H1 (cell line): ENCODE measurements at regions not wholly inside any gene's neighbourhood (a gene's known extent, or its start where the extent isn't known, plus 50 kb on each side); places are given as distances from the start of the nearest gene placed in this dataset.

Experiments
- CTCF ChIA-PET: fragments of 300-600 bp; sonication (Branson Sonifier 250); formaldehyde crosslinking; loops from one replicate; lab custom pipeline; 2021; ENCODE audit not compliant: partially characterized antibody; lab: Charles Lee
- POLR2A ChIA-PET: fragments of 300-600 bp; sonication (Branson Sonifier 250); formaldehyde crosslinking; loops from one replicate; lab custom pipeline; 2021; ENCODE audit warnings: inconsistent platforms; ENCODE audit not compliant: partially characterized antibody; lab: Charles Lee
- DNase-seq, 2 experiments: peaks; one replicate each; pipeline versions ENCODE4 v3.0.0 to v3.0.0-alpha.2; 2010 to 2022; ENCODE audit warnings: low spot score in 2 of 2, low read depth in 1 of 2, mixed read lengths in 1 of 2
- FAIRE-seq: peaks from 2 replicates; lab custom pipeline; 2011; peaks lifted over from hg19 to GRCh38; lab: Jason Lieb, UNC
- H2AFZ ChIP-seq: 2 replicates; pipeline ENCODE4 v1.8.1; 2012; ENCODE audit warnings: low read length, inconsistent platforms
- H2AK5ac ChIP-seq: 2 replicates; pipeline ENCODE4 v1.6.1; 2013; ENCODE audit warnings: low read depth, low read length
- H2BK120ac ChIP-seq: replicated peaks from 2 replicates; pipeline ENCODE3; 2013; ENCODE audit warnings: low read depth, low read length, inconsistent platforms
- H2BK12ac ChIP-seq: 2 replicates; pipeline ENCODE4 v1.6.1; 2013; ENCODE audit warnings: low read depth, low read length
- H2BK15ac ChIP-seq: 2 replicates; pipeline ENCODE4 v1.6.1; 2013; ENCODE audit warnings: low read length
- H2BK20ac ChIP-seq: 2 replicates; pipeline ENCODE4 v1.6.1; 2013; ENCODE audit warnings: low read length
- H2BK5ac ChIP-seq: 2 replicates; pipeline ENCODE4 v1.6.1; 2013; ENCODE audit warnings: low read depth, low read length
- H3K14ac ChIP-seq: 2 replicates; pipeline ENCODE4 v1.6.1; 2013; ENCODE audit warnings: inconsistent platforms; ENCODE audit not compliant: insufficient read length
- H3K18ac ChIP-seq: 2 replicates; pipeline ENCODE4 v1.6.1; 2013; ENCODE audit warnings: low read length; ENCODE audit errors: extremely low read depth
- H3K23ac ChIP-seq: 2 replicates; pipeline ENCODE4 v1.6.1; 2013; ENCODE audit warnings: inconsistent platforms; ENCODE audit not compliant: insufficient read length
- H3K23me2 ChIP-seq: 2 replicates; pipeline ENCODE4 v1.6.1; 2013; ENCODE audit warnings: low read depth, low read length
- H3K27ac ChIP-seq: 2 replicates; pipeline ENCODE4 v1.6.1; 2011; ENCODE audit warnings: low read depth, low read length, inconsistent platforms
- H3K27me3 ChIP-seq, 4 experiments: replicated peaks in 1 of 4; 1 replicate in 1 of 4; 2 replicates in 3 of 4; pipeline versions ENCODE4 v1.6.1 to v1.8.1; 2011 to 2013; ENCODE audit warnings: low read length in 3 of 4, mild to moderate bottlenecking in 3 of 4, inconsistent platforms in 2 of 4, mixed read lengths in 2 of 4, moderate library complexity in 1 of 4; ENCODE audit not compliant: control insufficient read depth in 3 of 4, insufficient read depth in 3 of 4; ENCODE audit errors: extremely low read depth in 1 of 4
- H3K36me3 ChIP-seq, 4 experiments: 2 replicates each; pipeline versions ENCODE4 v1.6.1 to v1.8.1; 2011 to 2013; ENCODE audit warnings: mild to moderate bottlenecking in 4 of 4, low read length in 3 of 4, moderate library complexity in 2 of 4, control low read depth in 1 of 4, inconsistent platforms in 1 of 4; ENCODE audit not compliant: insufficient read depth in 4 of 4, control insufficient read depth in 2 of 4
- H3K4ac ChIP-seq: replicated peaks from 2 replicates; pipeline ENCODE3; 2013; ENCODE audit warnings: low read length, low read depth, mixed read lengths, inconsistent platforms; ENCODE audit not compliant: insufficient read length
- H3K4me1 ChIP-seq, 4 experiments: replicated peaks in 1 of 4; 1 replicate in 1 of 4; 2 replicates in 3 of 4; pipeline versions ENCODE4 v1.6.1 to v1.8.1; 2011 to 2013; ENCODE audit warnings: low read length in 3 of 4, inconsistent platforms in 2 of 4, mixed read lengths in 1 of 4; ENCODE audit not compliant: insufficient read depth in 4 of 4, control insufficient read depth in 3 of 4
- H3K4me2 ChIP-seq, 2 experiments: 2 replicates each; pipeline versions ENCODE4 v1.6.1 to v1.8.1; 2011 to 2013; ENCODE audit warnings: low read depth in 2 of 2, low read length in 2 of 2, control low read depth in 1 of 2, inconsistent platforms in 1 of 2, mild to moderate bottlenecking in 1 of 2; ENCODE audit not compliant: insufficient read depth in 1 of 2
- H3K4me3 ChIP-seq, 4 experiments: fragments of 200-600, 300-600 bp in 1 of 4; sonication (generic), shearing (Covaris generic), sonication (Bioruptor Twin) in 1 of 4; 2 replicates each; pipeline versions ENCODE4 v1.5.1 to v1.8.1; 2011 to 2016; ENCODE audit warnings: low read length in 4 of 4, low read depth in 3 of 4, control low read depth in 2 of 4, inconsistent platforms in 2 of 4, mild to moderate bottlenecking in 2 of 4, mixed read lengths in 1 of 4, moderate library complexity in 1 of 4; ENCODE audit not compliant: insufficient read depth in 2 of 4; ENCODE audit errors: extremely low read depth in 1 of 4
- H3K56ac ChIP-seq: replicated peaks from 2 replicates; pipeline ENCODE3; 2013; ENCODE audit warnings: low read depth, mild to moderate bottlenecking, mixed read lengths, low read length, inconsistent platforms; ENCODE audit not compliant: insufficient read length
- H3K79me1 ChIP-seq: 2 replicates; pipeline ENCODE4 v1.6.1; 2013; ENCODE audit warnings: low read depth, low read length, control low read depth
- H3K79me2 ChIP-seq, 2 experiments: 2 replicates each; pipeline versions ENCODE4 v1.6.1 to v1.8.1; 2012 to 2013; ENCODE audit warnings: low read length in 2 of 2, mild to moderate bottlenecking in 2 of 2, inconsistent platforms in 1 of 2; ENCODE audit not compliant: insufficient read depth in 2 of 2, control insufficient read depth in 1 of 2
- H3K9ac ChIP-seq, 4 experiments: replicated peaks in 1 of 4; 1 replicate in 1 of 4; 2 replicates in 3 of 4; pipeline versions ENCODE4 v1.6.1 to v1.8.1; 2011 to 2013; ENCODE audit warnings: low read depth in 3 of 4, low read length in 3 of 4, control low read depth in 2 of 4, mild to moderate bottlenecking in 2 of 4, moderate library complexity in 2 of 4, inconsistent platforms in 1 of 4; ENCODE audit errors: extremely low read depth in 1 of 4
- H3K9me3 ChIP-seq, 2 experiments: 2 replicates each; pipeline versions ENCODE4 v1.6.1 to v1.8.1; 2012 to 2013; ENCODE audit warnings: mild to moderate bottlenecking in 2 of 2, moderate library complexity in 2 of 2, control low read depth in 1 of 2, inconsistent platforms in 1 of 2, low read depth in 1 of 2, low read length in 1 of 2, mixed read lengths in 1 of 2; ENCODE audit not compliant: insufficient read depth in 2 of 2
- H4K20me1 ChIP-seq, 2 experiments: replicated peaks in 1 of 2; 2 replicates each; pipeline versions ENCODE3 to v1.8.1; 2011 to 2013; ENCODE audit warnings: inconsistent platforms in 2 of 2, low read length in 2 of 2, mild to moderate bottlenecking in 1 of 2; ENCODE audit not compliant: insufficient read depth in 2 of 2, control insufficient read depth in 1 of 2
- H4K5ac ChIP-seq: 2 replicates; pipeline ENCODE4 v1.6.1; 2013; ENCODE audit warnings: low read length, low read depth, mixed read lengths, inconsistent platforms; ENCODE audit not compliant: insufficient read length
- H4K8ac ChIP-seq: 2 replicates; pipeline ENCODE4 v1.8.0; 2013; ENCODE audit warnings: mild to moderate bottlenecking, moderate library complexity, low read length, inconsistent platforms; ENCODE audit not compliant: insufficient read depth; ENCODE audit errors: extremely low read depth
- H4K91ac ChIP-seq: replicated peaks from 2 replicates; pipeline ENCODE3; 2013; ENCODE audit warnings: low read length, mixed read lengths, inconsistent platforms; ENCODE audit not compliant: insufficient read length
- EZH2 ChIP-seq: fragments of 200-600 bp; sonication (generic); IDR thresholded peaks from 2 replicates; pipeline ENCODE4 v1.7.1; 2012; ENCODE audit warnings: low read depth, mild to moderate bottlenecking, moderate library complexity, low read length, inconsistent platforms; ENCODE audit not compliant: severe bottlenecking
- MAFK ChIP-seq: IDR thresholded peaks from 2 replicates; pipeline ENCODE4 v1.6.1; 2012; ENCODE audit warnings: low read depth, mild to moderate bottlenecking, improper control_type of control experiment, low read length
- POU5F1 ChIP-seq: IDR thresholded peaks from 2 replicates; pipeline ENCODE4 v1.6.1; 2011; ENCODE audit warnings: low read depth, mild to moderate bottlenecking, low read length, moderate library complexity
- RBBP5 ChIP-seq: IDR thresholded peaks from 2 replicates; pipeline ENCODE4 v1.7.1; 2012; ENCODE audit warnings: low read depth, mild to moderate bottlenecking, inconsistent platforms, low read length, moderate library complexity, borderline replicate concordance
- SIN3A ChIP-seq, 2 experiments: IDR thresholded peaks in 1 of 2; conservative IDR thresholded peaks in 1 of 2; 2 replicates each; pipeline ENCODE4 v1.6.1; 2011 to 2012; ENCODE audit warnings: low read length in 2 of 2, improper control_type of control experiment in 1 of 2, low read depth in 1 of 2, mild to moderate bottlenecking in 1 of 2
- SIRT6 ChIP-seq: IDR thresholded peaks from one replicate; pipeline ENCODE4 v1.7.1; 2012; ENCODE audit warnings: low read length, inconsistent platforms
- WGBS, 2 experiments: shearing (Covaris generic) in 1 of 2; methylation state at CpG; one replicate each; pipeline versions ENCODE4 v1.1.6 to v1.1.7; 2013 to 2015; ENCODE audit warnings: low lambda C conversion rate in 2 of 2, mixed read lengths in 2 of 2, inconsistent platforms in 1 of 2, low coverage in 1 of 2, missing lambda C conversion rate in 1 of 2; ENCODE audit not compliant: insufficient replicate concordance in 2 of 2, insufficient coverage in 1 of 2, insufficient read length in 1 of 2; ENCODE audit errors: extremely low coverage in 1 of 2, missing lambda C conversion rate in 1 of 2; 5-methylcytosine and 5-hydroxymethylcytosine counted together

DNA sequence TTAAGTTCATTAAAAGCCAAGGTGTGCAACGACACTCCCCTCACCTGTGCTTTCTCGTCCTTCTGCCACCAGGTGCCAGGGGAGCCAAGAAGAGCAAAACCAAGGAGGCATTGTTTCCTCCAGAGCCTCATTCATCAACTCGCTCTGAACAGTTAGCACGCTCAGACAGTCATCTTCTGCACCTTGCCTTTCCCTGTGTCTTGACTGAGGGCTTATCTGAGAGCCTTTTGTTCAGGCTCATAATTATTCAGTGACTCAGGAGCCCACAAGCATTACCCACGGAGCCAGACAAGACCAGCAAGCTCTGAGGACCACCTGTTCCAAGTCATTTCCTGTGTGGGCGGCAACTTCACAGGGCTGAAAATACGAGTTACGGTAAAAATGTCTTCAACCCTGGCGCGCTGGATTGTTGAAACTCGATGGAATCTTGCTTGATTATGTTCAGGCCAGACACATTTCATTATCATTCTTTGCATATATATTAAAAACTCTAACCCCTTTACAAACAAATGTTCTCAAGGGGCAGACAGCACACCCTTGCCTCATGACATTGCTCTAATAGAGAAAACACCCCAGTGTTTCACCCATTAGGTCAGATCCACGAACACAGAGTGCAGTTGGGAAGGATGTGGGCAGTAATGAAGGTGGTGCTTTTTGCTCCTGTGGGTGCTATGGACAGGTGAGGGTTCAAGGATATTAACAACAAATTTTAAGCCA, 89.7 kb upstream of the RUNX1 start:
- Histone ChIP-seq H3K14ac (no peak overlapping the region), H3K56ac (no peak overlapping the region), H2BK5ac (no peak overlapping the region), H3K36me3 (no peaks in the 10 kb centered on the region), H3K23me2 (no peaks in the 10 kb centered on the region), H3K18ac (no peak overlapping the region), H3K4me3 (no peak overlapping the region), H4K20me1 (no peaks in the 10 kb centered on the region), H2BK15ac (no peak overlapping the region), H4K91ac (no peak overlapping the region), H3K79me1 (no peaks in the 10 kb centered on the region), H3K4me2 (no peak overlapping the region), H3K9me3 (no peaks in the 10 kb centered on the region), H3K9ac (no peak overlapping the region), H2BK120ac (no peak overlapping the region), H3K79me2 (no peaks in the 10 kb centered on the region), H2BK20ac (no peak overlapping the region), H2BK12ac (no peak overlapping the region), H3K27me3 (no peaks in the 10 kb centered on the region), H2AFZ (no peak overlapping the region), H3K4ac (no peak overlapping the region), H3K4me1 (no peaks in the 10 kb centered on the region), H3K23ac (no peak overlapping the region), H2AK5ac (no peak overlapping the region), H4K8ac (no peak overlapping the region), H4K5ac (no peak overlapping the region), H3K27ac (no peak overlapping the region)
- 88% methylated on average over 12 of the region's 12 CpGs; no CpG with 5 or more reads in 1 of the 2 experiments for WGBS, 2 experiments
- FAIRE-seq, result no peak
- CTCF ChIA-PET, result interaction anchor here (0.6 to 1.2 kb wide), 3 partner anchors 23 to 335 kb away, joined by 3 read pairs; no protein-coding TSS in a partner anchor
- POLR2A ChIA-PET, result no interaction called here
- no peak for DNase-seq
- TF ChIP-seq RBBP5 (no peak), SIRT6 (no peak), SIN3A (conservative IDR thresholded peaks at IDR 0.05 in 1 of 2, IDR thresholded peaks at IDR 0.05 in 1 of 2; ENCODE audit: low read depth in 1 of 2, low read length in 2 of 2) (no peak), MAFK (no peak), EZH2 (no peak), POU5F1 (no peak)
